ENCODE measurements at regions not wholly inside any gene's neighbourhood (a gene's known extent, or its start where the extent isn't known, plus 50 kb on each side); places are given as distances from the start of the nearest gene placed in this dataset.

DNA sequence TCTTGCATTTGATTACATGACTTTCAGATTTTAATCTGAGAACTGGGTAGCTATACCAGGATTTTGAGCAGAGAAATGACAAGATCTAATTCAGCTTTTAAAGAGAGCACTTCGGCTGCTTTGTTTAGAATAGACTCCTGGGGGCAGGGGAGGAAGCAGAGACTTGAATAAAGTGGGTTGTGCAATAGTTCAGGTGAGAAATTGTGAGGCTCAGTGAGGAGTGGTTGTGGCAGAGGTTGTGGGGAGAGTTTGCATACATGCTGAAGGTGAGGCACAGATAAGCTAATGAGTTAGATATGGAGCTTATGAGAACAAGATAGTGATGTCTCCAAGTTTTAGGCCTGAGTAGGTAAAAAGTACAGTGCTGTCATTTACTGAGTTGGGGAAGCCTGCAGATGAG is 281.4 kb downstream of the FLRT2 start:
- H3K4me3 ChIP-seq = no peak overlapping the region
- H3K9ac ChIP-seq = no peak overlapping the region
- H3K27ac ChIP-seq = no peak overlapping the region
- no peak overlapping the region for H3K4me2 ChIP-seq
- no peaks in the 10 kb centered on the region for H3K9me3 ChIP-seq
- H3K36me3 ChIP-seq = no peaks in the 10 kb centered on the region
- TF ChIP-seq Cebpa-rat (IDR thresholded peaks at IDR 0.05) = peak; percentile 43; the same call in 1 of the 2 replicates
- no peaks in the 10 kb centered on the region for H3K27me3 ChIP-seq
- peaks cover 5% of the 10 kb centered on the region; the same call in 1 of the 2 replicates for H3K4me1 ChIP-seq
- H4K20me1 ChIP-seq = no peaks in the 10 kb centered on the region

DNA sequence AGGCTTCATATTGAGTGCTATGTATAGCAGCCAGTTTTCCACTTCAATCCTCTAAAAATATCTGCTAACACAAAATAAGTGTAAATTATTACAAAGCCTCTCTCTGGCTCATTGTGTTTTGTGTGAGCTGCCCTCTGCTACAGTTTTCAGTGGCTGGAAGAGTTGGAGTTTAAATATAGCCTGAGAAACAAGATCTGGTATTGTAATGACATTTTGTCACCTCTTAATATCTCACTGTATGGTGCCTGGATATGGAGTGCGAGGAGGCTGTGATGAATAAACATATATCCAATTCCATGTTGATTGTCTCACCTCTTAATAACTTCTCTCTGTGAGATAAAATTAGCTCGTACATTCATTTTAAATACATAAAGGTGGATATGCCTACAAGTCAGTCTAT is 269.7 kb downstream of the FLRT2 start:
- no peak overlapping the region for H3K9ac ChIP-seq
- no peak overlapping the region for H3K4me3 ChIP-seq
- no peaks in the 10 kb centered on the region for H3K36me3 ChIP-seq
- peaks cover under 1% of the 10 kb centered on the region; the same call in 1 of the 2 replicates for H3K9me3 ChIP-seq
- no peaks in the 10 kb centered on the region for H3K27me3 ChIP-seq
- no peak for TF ChIP-seq Cebpa-rat (IDR thresholded peaks at IDR 0.05)
- no peak overlapping the region for H3K4me2 ChIP-seq
- H3K4me1 ChIP-seq = no peaks in the 10 kb centered on the region
- no peak overlapping the region for H3K27ac ChIP-seq
- no peaks in the 10 kb centered on the region for H4K20me1 ChIP-seq

GRCh38 chr14:85798856-85799255 is 268.9 kb downstream of the FLRT2 start:
- H3K36me3 ChIP-seq = no peaks in the 10 kb centered on the region
- H3K4me3 ChIP-seq = no peak overlapping the region
- no peak for TF ChIP-seq Cebpa-rat (IDR thresholded peaks at IDR 0.05)
- no peaks in the 10 kb centered on the region for H4K20me1 ChIP-seq
- H3K27me3 ChIP-seq = no peaks in the 10 kb centered on the region
- no peaks in the 10 kb centered on the region for H3K4me1 ChIP-seq
- no peak overlapping the region for H3K4me2 ChIP-seq
- no peak overlapping the region for H3K9ac ChIP-seq
- no peak overlapping the region for H3K27ac ChIP-seq
- no peaks in the 10 kb centered on the region for H3K9me3 ChIP-seq

GRCh38 chr14:85793533-85793932 is 263.6 kb downstream of the FLRT2 start:
- Histone ChIP-seq H3K9ac (no peak overlapping the region), H3K4me3 (no peak overlapping the region), H3K4me1 (peaks cover 7% of the 10 kb centered on the region; the same call in 1 of the 2 replicates), H3K27me3 (no peaks in the 10 kb centered on the region), H3K4me2 (no peak overlapping the region), H3K9me3 (no peaks in the 10 kb centered on the region), H4K20me1 (no peaks in the 10 kb centered on the region), H3K27ac (no peak overlapping the region), H3K36me3 (no peaks in the 10 kb centered on the region)
- TF ChIP-seq Cebpa-rat (IDR thresholded peaks at IDR 0.05) = no peak

GRCh38 chr14:85789506-85789905 is 259.6 kb downstream of the FLRT2 start:
- no peaks in the 10 kb centered on the region for H4K20me1 ChIP-seq
- no peaks in the 10 kb centered on the region for H3K36me3 ChIP-seq
- H3K4me1 ChIP-seq = peaks cover 7% of the 10 kb centered on the region; the same call in 1 of the 2 replicates
- H3K27ac ChIP-seq = no peak overlapping the region
- H3K9me3 ChIP-seq = no peaks in the 10 kb centered on the region
- no peak for TF ChIP-seq Cebpa-rat (IDR thresholded peaks at IDR 0.05)
- 0 out of 2 replicates have a peak overlapping the region, but pooled peaks have one; percentile 22 for H3K4me2 ChIP-seq
- H3K9ac ChIP-seq = no peak overlapping the region
- no peaks in the 10 kb centered on the region for H3K27me3 ChIP-seq
- H3K4me3 ChIP-seq = no peak overlapping the region

- H3K9me3 ChIP-seq = no peaks in the 10 kb centered on the region
- H3K4me1 ChIP-seq = peaks cover 7% of the 10 kb centered on the region; the same call in 1 of the 2 replicates
- no peak overlapping the region for H3K9ac ChIP-seq
- no peaks in the 10 kb centered on the region for H3K27me3 ChIP-seq
- H3K27ac ChIP-seq = no peak overlapping the region
- no peaks in the 10 kb centered on the region for H3K36me3 ChIP-seq
- no peak overlapping the region for H3K4me3 ChIP-seq
- TF ChIP-seq Cebpa-rat (IDR thresholded peaks at IDR 0.05) = no peak
- H3K4me2 ChIP-seq = no peak overlapping the region
- no peaks in the 10 kb centered on the region for H4K20me1 ChIP-seq
Measured at GRCh38 chr14:85788470-85789233, 258.7 kb downstream of the FLRT2 start.

GRCh38 chr14:85766295-85766694 is 236.4 kb downstream of the FLRT2 start:
- Histone ChIP-seq H3K27ac (no peak overlapping the region), H3K4me3 (no peak overlapping the region), H3K4me1 (no peaks in the 10 kb centered on the region), H3K4me2 (no peak overlapping the region), H3K9ac (no peak overlapping the region), H3K36me3 (no peaks in the 10 kb centered on the region), H4K20me1 (no peaks in the 10 kb centered on the region), H3K9me3 (no peaks in the 10 kb centered on the region), H3K27me3 (no peaks in the 10 kb centered on the region)
- no peak for TF ChIP-seq Cebpa-rat (IDR thresholded peaks at IDR 0.05)

DNA sequence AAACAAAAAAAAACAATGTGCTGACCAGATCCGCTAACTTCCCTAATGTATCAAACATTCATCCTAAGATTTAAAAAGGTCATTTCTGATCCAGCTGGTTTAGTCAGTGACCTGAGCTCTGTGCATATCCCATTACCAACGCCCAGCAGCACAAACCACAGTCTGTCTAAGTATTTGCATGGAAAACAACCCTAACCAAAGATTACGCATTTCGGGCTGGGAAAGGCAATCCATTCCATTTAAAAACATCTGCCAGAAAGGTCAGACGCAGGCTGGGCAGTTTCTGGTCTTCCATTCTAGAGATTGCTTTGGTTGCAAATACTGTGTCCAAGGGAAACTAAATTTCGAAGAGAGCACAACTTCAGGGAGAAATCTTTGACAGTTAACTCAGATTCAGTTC is 234.9 kb downstream of the FLRT2 start:
- Histone ChIP-seq H3K27ac (no peak overlapping the region), H3K36me3 (no peaks in the 10 kb centered on the region), H3K4me1 (no peaks in the 10 kb centered on the region), H3K9me3 (no peaks in the 10 kb centered on the region), H3K4me3 (no peak overlapping the region), H4K20me1 (no peaks in the 10 kb centered on the region), H3K9ac (no peak overlapping the region), H3K27me3 (no peaks in the 10 kb centered on the region), H3K4me2 (no peak overlapping the region)
- TF ChIP-seq Cebpa-rat (IDR thresholded peaks at IDR 0.05) = no peak

GRCh38 chr14:85762526-85762925 is 232.6 kb downstream of the FLRT2 start:
- Histone ChIP-seq H3K9ac (no peak overlapping the region), H3K4me1 (no peaks in the 10 kb centered on the region), H3K27me3 (no peaks in the 10 kb centered on the region), H3K4me2 (no peak overlapping the region), H3K9me3 (no peaks in the 10 kb centered on the region), H3K27ac (no peak overlapping the region), H4K20me1 (no peaks in the 10 kb centered on the region), H3K4me3 (no peak overlapping the region), H3K36me3 (no peaks in the 10 kb centered on the region)
- no peak for TF ChIP-seq Cebpa-rat (IDR thresholded peaks at IDR 0.05)

DNA sequence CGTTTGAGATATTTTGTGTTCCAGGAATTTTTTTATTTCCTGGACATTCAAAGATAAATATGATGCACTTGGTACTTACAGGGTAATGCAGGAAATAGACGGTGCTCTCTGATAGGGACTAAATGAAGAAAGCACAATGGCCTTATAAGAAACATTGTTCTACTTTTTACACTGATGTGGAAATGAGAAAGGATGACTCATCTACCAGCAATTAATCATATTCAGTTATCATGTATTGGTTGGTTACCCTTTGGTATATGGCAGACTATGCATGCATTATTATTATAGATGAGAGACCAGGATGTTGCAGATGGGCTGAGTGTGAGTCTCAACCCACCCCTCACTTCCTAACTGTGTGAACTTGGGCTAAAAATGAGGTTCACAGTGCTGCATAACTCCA is 222.2 kb downstream of the FLRT2 start:
- H3K27me3 ChIP-seq = no peaks in the 10 kb centered on the region
- H3K4me1 ChIP-seq = no peaks in the 10 kb centered on the region
- H3K4me3 ChIP-seq = no peak overlapping the region
- H3K9me3 ChIP-seq = no peaks in the 10 kb centered on the region
- H3K9ac ChIP-seq = no peak overlapping the region
- no peaks in the 10 kb centered on the region for H3K36me3 ChIP-seq
- H4K20me1 ChIP-seq = no peaks in the 10 kb centered on the region
- no peak overlapping the region for H3K27ac ChIP-seq
- H3K4me2 ChIP-seq = no peak overlapping the region
- TF ChIP-seq Cebpa-rat (IDR thresholded peaks at IDR 0.05) = no peak

Measured in BLaER1 (cell line).